H9 (cell line): ENCODE measurements at regions not wholly inside any gene's neighbourhood (a gene's known extent, or its start where the extent isn't known, plus 50 kb on each side); places are given as distances from the start of the nearest gene placed in this dataset.
A peak's percentile ranks its signal among the peaks of the same experiment; 100 is the strongest.

Source experiments
- DNase-seq: peaks from one replicate; pipeline ENCODE4 v3.0.0-alpha.2; 2017
- H2AFZ ChIP-seq: one replicate; pipeline ENCODE4 v1.6.1; 2013; ENCODE audit warnings: mild to moderate bottlenecking, low read length, control low read depth, moderate library complexity
- H2AK5ac ChIP-seq: 2 replicates; pipeline ENCODE4 v1.6.1; 2013; ENCODE audit warnings: low read length, control low read depth, mixed read lengths; ENCODE audit not compliant: insufficient read length
- H2BK120ac ChIP-seq: one replicate; pipeline ENCODE4 v1.6.1; 2013; ENCODE audit warnings: low read depth, mild to moderate bottlenecking, low read length, control low read depth, inconsistent platforms; ENCODE audit not compliant: poor library complexity, severe bottlenecking
- H2BK12ac ChIP-seq: 2 replicates; pipeline ENCODE4 v1.6.1; 2013; ENCODE audit warnings: low read length, control low read depth, mixed read lengths, low read depth; ENCODE audit not compliant: insufficient read length
- H2BK15ac ChIP-seq: 2 replicates; pipeline ENCODE4 v1.6.1; 2013; ENCODE audit warnings: low read depth, low read length, control low read depth
- H2BK20ac ChIP-seq: one replicate; pipeline ENCODE4 v1.6.1; 2013; ENCODE audit warnings: low read depth, mild to moderate bottlenecking, low read length, control low read depth, inconsistent platforms; ENCODE audit not compliant: poor library complexity, severe bottlenecking
- H2BK5ac ChIP-seq: 2 replicates; pipeline ENCODE4 v1.6.1; 2013; ENCODE audit warnings: low read length, control low read depth, mixed read lengths; ENCODE audit not compliant: insufficient read length
- H3K14ac ChIP-seq: 2 replicates; pipeline ENCODE4 v1.6.1; 2013; ENCODE audit warnings: low read length, control low read depth; ENCODE audit not compliant: insufficient read depth
- H3K18ac ChIP-seq: 2 replicates; pipeline ENCODE4 v1.6.1; 2013; ENCODE audit warnings: low read depth, mild to moderate bottlenecking, mixed read lengths, low read length, control low read depth; ENCODE audit not compliant: insufficient read length
- H3K23ac ChIP-seq: 2 replicates; pipeline ENCODE4 v1.6.1; 2013; ENCODE audit warnings: low read length, control low read depth, mixed read lengths, low read depth; ENCODE audit not compliant: insufficient read length
- H3K23me2 ChIP-seq: 2 replicates; pipeline ENCODE4 v1.6.1; 2013; ENCODE audit warnings: low read depth, mild to moderate bottlenecking, mixed read lengths, low read length, control low read depth; ENCODE audit not compliant: insufficient read length, poor library complexity, severe bottlenecking
- H3K27ac ChIP-seq: 2 replicates; pipeline ENCODE4 v1.5.1; 2013; ENCODE audit warnings: low read length, control low read depth, mixed read lengths, low read depth; ENCODE audit not compliant: insufficient read length
- H3K27me3 ChIP-seq: 2 replicates; pipeline ENCODE4 v1.6.1; 2013; ENCODE audit warnings: low read length, control low read depth, inconsistent platforms; ENCODE audit not compliant: insufficient read depth
- H3K4ac ChIP-seq: 2 replicates; pipeline ENCODE4 v1.6.1; 2013; ENCODE audit warnings: low read depth, mild to moderate bottlenecking, control low read depth, inconsistent platforms, low read length, moderate library complexity
- H3K4me1 ChIP-seq: 2 replicates; pipeline ENCODE4 v1.6.1; 2013; ENCODE audit warnings: low read length, control low read depth, inconsistent platforms; ENCODE audit not compliant: insufficient read depth
- H3K4me2 ChIP-seq: 2 replicates; pipeline ENCODE4 v1.6.1; 2013; ENCODE audit warnings: low read length, control low read depth, mixed read lengths; ENCODE audit not compliant: insufficient read length, insufficient read depth
- H3K56ac ChIP-seq: 2 replicates; pipeline ENCODE4 v1.6.1; 2013; ENCODE audit warnings: low read depth, mild to moderate bottlenecking, mixed read lengths, low read length, control low read depth; ENCODE audit not compliant: insufficient read length
- H3K79me1 ChIP-seq: 2 replicates; pipeline ENCODE4 v1.6.1; 2013; ENCODE audit warnings: low read depth, mild to moderate bottlenecking, moderate library complexity, low read length, control low read depth, inconsistent platforms; ENCODE audit not compliant: insufficient read depth, poor library complexity, severe bottlenecking
- H3K79me2 ChIP-seq: 2 replicates; pipeline ENCODE4 v1.6.1; 2013; ENCODE audit warnings: low read length, control low read depth, inconsistent platforms; ENCODE audit not compliant: insufficient read depth
- H3K9ac ChIP-seq: 2 replicates; pipeline ENCODE4 v1.6.1; 2013; ENCODE audit warnings: low read length, control low read depth, mixed read lengths; ENCODE audit not compliant: insufficient read length; ENCODE audit errors: extremely low read depth
- H3K9me3 ChIP-seq: one replicate; pipeline ENCODE4 v1.6.1; 2013; ENCODE audit warnings: low read depth, low read length, inconsistent platforms; ENCODE audit not compliant: control insufficient read depth
- H3T11ph ChIP-seq: one replicate; pipeline ENCODE4 v1.6.1; 2013; ENCODE audit warnings: mild to moderate bottlenecking, low read length, control low read depth, inconsistent platforms
- H4K20me1 ChIP-seq: one replicate; pipeline ENCODE4 v1.6.1; 2013; ENCODE audit not compliant: control insufficient read depth, insufficient read length, insufficient read depth
- H4K5ac ChIP-seq: 2 replicates; pipeline ENCODE4 v1.6.1; 2013; ENCODE audit warnings: low read depth, mild to moderate bottlenecking, mixed read lengths, low read length, control low read depth; ENCODE audit not compliant: insufficient read length
- H4K8ac ChIP-seq: replicated peaks from 2 replicates; pipeline ENCODE4 v1.6.1; 2013; ENCODE audit warnings: low read length, control low read depth, mixed read lengths, low read depth; ENCODE audit not compliant: insufficient read length
- H4K91ac ChIP-seq: 2 replicates; pipeline ENCODE4 v1.6.1; 2013; ENCODE audit warnings: low read depth, mild to moderate bottlenecking, moderate library complexity, mixed read lengths, low read length, control low read depth; ENCODE audit not compliant: insufficient read length
- H3K27ac Mint-ChIP-seq, 3 experiments: 2 replicates in 2 of 3; 3 replicates in 1 of 3; pipeline ENCODE4 v1.8.0; 2020 to 2021; ENCODE audit warnings: mixed read lengths in 3 of 3, mild to moderate bottlenecking in 1 of 3, moderate library complexity in 1 of 3
- H3K27me3 Mint-ChIP-seq: 2 replicates; pipeline ENCODE4 v1.8.0; 2021; ENCODE audit warnings: low read depth, mild to moderate bottlenecking, moderate library complexity, mixed read lengths
- H3K36me3 Mint-ChIP-seq, 3 experiments: 2 replicates in 2 of 3; 3 replicates in 1 of 3; pipeline ENCODE4 v1.8.0; 2020 to 2021; ENCODE audit warnings: low read depth in 3 of 3, mixed read lengths in 3 of 3; ENCODE audit not compliant: insufficient read depth in 1 of 3
- H3K4me1 Mint-ChIP-seq, 2 experiments: 2 replicates each; pipeline ENCODE4 v1.8.0; 2020; ENCODE audit warnings: mixed read lengths in 2 of 2
- H3K4me3 Mint-ChIP-seq, 2 experiments: 2 replicates in 1 of 2; 3 replicates in 1 of 2; pipeline ENCODE4 v1.8.0; 2020 to 2021; ENCODE audit warnings: mild to moderate bottlenecking in 2 of 2, mixed read lengths in 2 of 2, moderate library complexity in 1 of 2
- H3K9me3 Mint-ChIP-seq, 2 experiments: 2 replicates in 1 of 2; 3 replicates in 1 of 2; pipeline ENCODE4 v1.8.0; 2020; ENCODE audit warnings: mild to moderate bottlenecking in 2 of 2, mixed read lengths in 2 of 2, moderate library complexity in 1 of 2
- CTCF ChIP-seq: fragments of 200-600 bp; sonication (generic); conservative IDR thresholded peaks from 3 replicates; pipeline ENCODE4 v1.8.0; 2021; ENCODE audit warnings: antibody characterized with exemption, mild to moderate bottlenecking
- WGBS: extraction: QIAGEN DNeasy Blood & Tissue Kit; methylation state at CpG from one replicate; pipeline ENCODE4 v1.1.7; 2013; ENCODE audit warnings: missing lambda C conversion rate, low lambda C conversion rate, mixed read lengths; ENCODE audit not compliant: insufficient read length; ENCODE audit errors: extremely low coverage; 5-methylcytosine and 5-hydroxymethylcytosine counted together

- H3K4me1 ChIP-seq = no peaks in the 10 kb centered on the region
- H3K4ac ChIP-seq = no peak overlapping the region
- H3K27ac ChIP-seq = no peak overlapping the region
- no peak overlapping the region for H3K9ac ChIP-seq
- Mint-ChIP-seq H3K9me3 (peaks cover 9 to 10% of the 10 kb centered on the region in 2 experiments; a peak in 4 of 5 replicates), H3K27ac (no peak overlapping the region), H3K4me3 (no peak overlapping the region), H3K27me3 (peaks cover 4% of the 10 kb centered on the region), H3K36me3 (peaks cover 0 to 13% (median 2%) of the 10 kb centered on the region in 3 experiments; a peak in 3 of 7 replicates), H3K4me1 (peaks cover 5 to 8% of the 10 kb centered on the region in 2 experiments; a peak in 3 of 4 replicates)
- H3K4me2 ChIP-seq = no peak overlapping the region
- H2BK20ac ChIP-seq = no peak overlapping the region
- no peak overlapping the region for H3K18ac ChIP-seq
- H4K5ac ChIP-seq = no peak overlapping the region
- no CpG with 5 or more reads among the region's 2 CpGs for WGBS
- H3K79me1 ChIP-seq = no peaks in the 10 kb centered on the region
- no peak overlapping the region for H4K8ac ChIP-seq
- H2BK120ac ChIP-seq = no peak overlapping the region
- peak; percentile 15 for DNase-seq
- no peaks in the 10 kb centered on the region for H3K23me2 ChIP-seq
- TF ChIP-seq CTCF = no peak
- H3K9me3 ChIP-seq = no peaks in the 10 kb centered on the region
- H3K27me3 ChIP-seq = no peaks in the 10 kb centered on the region
- H3K79me2 ChIP-seq = no peaks in the 10 kb centered on the region
- no peak overlapping the region for H2BK5ac ChIP-seq
- no peak overlapping the region for H3T11ph ChIP-seq
- no peak overlapping the region for H3K56ac ChIP-seq
- H4K91ac ChIP-seq = no peak overlapping the region
- H2AK5ac ChIP-seq = no peak overlapping the region
- H4K20me1 ChIP-seq = no peaks in the 10 kb centered on the region
- no peak overlapping the region for H2AFZ ChIP-seq
- H2BK12ac ChIP-seq = no peak overlapping the region
- H3K14ac ChIP-seq = no peak overlapping the region
- no peak overlapping the region for H2BK15ac ChIP-seq
- no peak overlapping the region for H3K23ac ChIP-seq
Observed at GRCh38 chr12:13375583-13376345, 179.2 kb downstream of the EMP1 start.
